DOHH2 (cell line): ENCODE measurements at regions not wholly inside any gene's neighbourhood (a gene's known extent, or its start where the extent isn't known, plus 50 kb on each side); places are given as distances from the start of the nearest gene placed in this dataset.

Experiments
- H3F3A ChIP-seq: fragments of 200-600 bp; sonication (generic), shearing (Covaris generic); 2 replicates; pipeline ENCODE4 v1.6.0; 2016; ENCODE audit warnings: antibody characterized with exemption, mild to moderate bottlenecking; ENCODE audit not compliant: control insufficient read depth, insufficient read depth
- H3K27ac ChIP-seq: fragments of 200-600 bp; sonication (generic); 2 replicates; pipeline ENCODE4 v1.5.1; 2014; ENCODE audit warnings: low read depth, mild to moderate bottlenecking, low read length, moderate library complexity
- H3K27me3 ChIP-seq: fragments of 200-600 bp; sonication (generic); 2 replicates; pipeline ENCODE4 v1.6.1; 2014; ENCODE audit warnings: mild to moderate bottlenecking, low read length, mixed read lengths; ENCODE audit not compliant: control insufficient read depth
- H3K36me3 ChIP-seq: fragments of 200-600 bp; sonication (generic); 2 replicates; pipeline ENCODE4 v1.6.1; 2014; ENCODE audit warnings: mild to moderate bottlenecking, low read length, moderate library complexity, mixed read lengths; ENCODE audit not compliant: control insufficient read depth
- H3K4me1 ChIP-seq: fragments of 200-600 bp; sonication (generic); 2 replicates; pipeline ENCODE4 v1.6.1; 2014; ENCODE audit warnings: mild to moderate bottlenecking, low read length, mixed read lengths; ENCODE audit not compliant: control insufficient read depth
- H3K4me2 ChIP-seq: fragments of 200-600 bp; sonication (generic); 2 replicates; pipeline ENCODE4 v1.6.0; 2014; ENCODE audit warnings: mild to moderate bottlenecking, low read length, moderate library complexity
- H3K4me3 ChIP-seq: fragments of 200-600 bp; sonication (generic); 2 replicates; pipeline ENCODE4 v1.5.1; 2014; ENCODE audit warnings: mild to moderate bottlenecking, low read length, mixed read lengths
- H3K79me2 ChIP-seq: fragments of 200-600 bp; sonication (generic); 2 replicates; pipeline ENCODE4 v1.6.1; 2014; ENCODE audit warnings: mild to moderate bottlenecking, low read length, mixed read lengths; ENCODE audit not compliant: control insufficient read depth
- H3K9me2 ChIP-seq: fragments of 200-600 bp; sonication (generic); replicated peaks from 2 replicates; pipeline ENCODE4 v1.6.1; 2014; ENCODE audit warnings: mild to moderate bottlenecking, low read length, mixed read lengths; ENCODE audit not compliant: control insufficient read depth
- H3K9me3 ChIP-seq: fragments of 200-600 bp; sonication (generic); 2 replicates; pipeline ENCODE4 v1.6.1; 2014; ENCODE audit warnings: antibody characterized with exemption, low read length, mixed read lengths; ENCODE audit not compliant: control insufficient read depth, insufficient read depth
- H4K20me1 ChIP-seq: fragments of 200-600 bp; sonication (generic); 2 replicates; pipeline ENCODE4 v1.6.0; 2014; ENCODE audit warnings: low read depth, mild to moderate bottlenecking, antibody characterized with exemption, low read length, moderate library complexity; ENCODE audit not compliant: control insufficient read depth, insufficient read depth
- EZH2phosphoT487 ChIP-seq: fragments of 200-600 bp; sonication (generic); IDR thresholded peaks from 2 replicates; pipeline ENCODE4 v1.6.1; 2017; ENCODE audit warnings: borderline replicate concordance, mild to moderate bottlenecking, antibody characterized with exemption, low read length, moderate library complexity, mixed read lengths
- TF ChIP-seq, protein P1 (sequence below): fragments of 200-600 bp; sonication (generic); IDR thresholded peaks from one replicate; pipeline ENCODE4 v1.5.1; 2014; ENCODE audit warnings: antibody characterized with exemption, mild to moderate bottlenecking, low read depth, low read length; ENCODE audit not compliant: poor library complexity, severe bottlenecking

DNA sequence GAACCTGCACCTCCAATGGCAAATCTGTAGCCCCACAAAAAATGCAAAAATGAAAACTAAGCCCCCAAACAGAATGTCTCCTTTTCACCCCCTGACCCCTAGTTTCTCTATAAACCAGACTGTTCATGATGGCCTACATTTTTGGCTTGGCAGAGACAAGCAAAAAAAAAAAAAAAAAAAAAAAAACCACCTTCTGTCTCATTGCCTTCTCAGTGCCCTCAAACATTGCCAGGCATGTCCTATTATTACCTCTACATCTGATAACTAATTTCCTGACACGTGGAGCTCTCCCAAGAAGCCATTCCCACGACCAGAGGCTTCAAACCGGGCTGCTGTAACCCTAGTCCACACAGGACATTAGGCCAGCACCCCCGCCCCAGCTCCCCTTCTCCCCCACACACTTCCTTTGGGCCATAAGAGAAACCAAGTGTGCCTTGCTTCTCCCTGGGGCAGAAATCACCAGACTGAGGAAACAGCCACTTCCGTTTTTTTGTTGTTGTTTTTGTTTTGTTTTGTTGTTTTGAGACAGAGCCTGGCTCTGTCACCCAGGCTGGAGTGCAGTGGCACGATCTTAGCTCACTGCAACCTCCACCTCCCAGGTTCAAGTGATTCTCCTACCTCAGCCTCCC is 65.4 kb downstream of the GPR6 start:
- Histone ChIP-seq H3K4me3 (no peak overlapping the region), H3K4me2 (no peak overlapping the region), H3K36me3 (no peaks in the 10 kb centered on the region)

DNA sequence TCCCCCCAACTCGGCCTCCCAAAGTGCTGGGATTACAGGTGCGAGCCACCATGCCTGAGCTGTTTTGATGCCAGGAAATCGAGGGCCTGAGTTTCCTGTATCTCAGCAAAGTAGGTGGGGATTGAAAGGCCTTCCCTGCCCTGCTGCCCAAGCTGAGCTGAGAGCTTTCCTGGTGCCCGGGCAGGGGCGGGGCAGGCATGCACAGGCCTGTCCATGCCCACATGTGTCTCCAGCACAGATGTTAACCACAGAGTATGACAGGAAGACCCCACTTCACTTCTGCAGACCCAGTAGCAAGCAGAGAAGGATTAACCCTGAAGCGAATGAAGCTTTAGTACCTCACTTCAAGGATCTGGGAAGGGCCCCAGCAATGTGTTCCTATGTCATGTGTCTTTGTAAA is 66.0 kb downstream of the GPR6 start:
- H3K27ac ChIP-seq: no peak overlapping the region
- H4K20me1 ChIP-seq: no peaks in the 10 kb centered on the region
- no peak overlapping the region for H3K4me2 ChIP-seq
- no peak overlapping the region for H3K4me3 ChIP-seq
- no peaks in the 10 kb centered on the region for H3K27me3 ChIP-seq
- H3K79me2 ChIP-seq: no peaks in the 10 kb centered on the region
- no peak for TF ChIP-seq EZH2phosphoT487
- H3K9me3 ChIP-seq: peaks cover 3% of the 10 kb centered on the region; the same call in 1 of the 2 replicates
- H3K36me3 ChIP-seq: no peaks in the 10 kb centered on the region
- peaks cover 8% of the 10 kb centered on the region for H3K4me1 ChIP-seq
- H3F3A ChIP-seq: no peaks in the 10 kb centered on the region
- no peaks in the 10 kb centered on the region for H3K9me2 ChIP-seq

More for the DNA sequence above, 65.4 kb downstream of the GPR6 start:
- Histone ChIP-seq H3K79me2 (no peaks in the 10 kb centered on the region), H3K27ac (no peak overlapping the region), H3K27me3 (no peaks in the 10 kb centered on the region), H4K20me1 (no peaks in the 10 kb centered on the region), H3K9me2 (no peaks in the 10 kb centered on the region), H3F3A (no peaks in the 10 kb centered on the region), H3K9me3 (peaks cover 3% of the 10 kb centered on the region; the same call in 1 of the 2 replicates), H3K4me1 (peaks cover 10% of the 10 kb centered on the region)
- TF ChIP-seq, protein P1, sequence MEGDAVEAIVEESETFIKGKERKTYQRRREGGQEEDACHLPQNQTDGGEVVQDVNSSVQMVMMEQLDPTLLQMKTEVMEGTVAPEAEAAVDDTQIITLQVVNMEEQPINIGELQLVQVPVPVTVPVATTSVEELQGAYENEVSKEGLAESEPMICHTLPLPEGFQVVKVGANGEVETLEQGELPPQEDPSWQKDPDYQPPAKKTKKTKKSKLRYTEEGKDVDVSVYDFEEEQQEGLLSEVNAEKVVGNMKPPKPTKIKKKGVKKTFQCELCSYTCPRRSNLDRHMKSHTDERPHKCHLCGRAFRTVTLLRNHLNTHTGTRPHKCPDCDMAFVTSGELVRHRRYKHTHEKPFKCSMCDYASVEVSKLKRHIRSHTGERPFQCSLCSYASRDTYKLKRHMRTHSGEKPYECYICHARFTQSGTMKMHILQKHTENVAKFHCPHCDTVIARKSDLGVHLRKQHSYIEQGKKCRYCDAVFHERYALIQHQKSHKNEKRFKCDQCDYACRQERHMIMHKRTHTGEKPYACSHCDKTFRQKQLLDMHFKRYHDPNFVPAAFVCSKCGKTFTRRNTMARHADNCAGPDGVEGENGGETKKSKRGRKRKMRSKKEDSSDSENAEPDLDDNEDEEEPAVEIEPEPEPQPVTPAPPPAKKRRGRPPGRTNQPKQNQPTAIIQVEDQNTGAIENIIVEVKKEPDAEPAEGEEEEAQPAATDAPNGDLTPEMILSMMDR: no peak
- TF ChIP-seq EZH2phosphoT487: no peak

DNA sequence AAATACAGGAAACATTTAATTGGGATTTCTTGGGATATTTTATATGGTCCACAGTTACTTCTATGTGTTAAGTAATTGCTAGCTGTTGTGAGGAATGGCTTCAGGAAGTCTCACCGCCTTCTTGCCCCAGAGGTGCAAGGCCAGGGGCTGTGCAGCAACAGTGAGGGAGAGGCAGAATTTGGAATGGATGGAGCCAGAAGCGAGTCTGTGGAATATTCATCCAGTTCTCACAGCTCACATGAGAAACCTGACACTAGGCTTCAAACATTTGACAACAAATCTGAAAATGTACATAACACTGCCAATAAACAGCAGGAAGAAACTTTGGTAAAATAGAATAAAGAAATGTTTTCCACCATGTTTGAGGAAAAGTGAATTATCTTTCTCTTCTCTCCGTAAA is 66.5 kb downstream of the GPR6 start:
- Histone ChIP-seq H3K27ac (no peak overlapping the region), H3K9me3 (peaks cover 3% of the 10 kb centered on the region; the same call in 1 of the 2 replicates), H3K36me3 (no peaks in the 10 kb centered on the region), H3K4me1 (peaks cover 4% of the 10 kb centered on the region), H3K79me2 (no peaks in the 10 kb centered on the region), H3K4me2 (no peak overlapping the region), H3F3A (no peaks in the 10 kb centered on the region), H3K9me2 (no peaks in the 10 kb centered on the region), H4K20me1 (no peaks in the 10 kb centered on the region), H3K27me3 (no peaks in the 10 kb centered on the region; the same call in 1 of the 2 replicates), H3K4me3 (no peak overlapping the region)
- TF ChIP-seq, protein P1: no peak
- TF ChIP-seq EZH2phosphoT487: no peak

DNA sequence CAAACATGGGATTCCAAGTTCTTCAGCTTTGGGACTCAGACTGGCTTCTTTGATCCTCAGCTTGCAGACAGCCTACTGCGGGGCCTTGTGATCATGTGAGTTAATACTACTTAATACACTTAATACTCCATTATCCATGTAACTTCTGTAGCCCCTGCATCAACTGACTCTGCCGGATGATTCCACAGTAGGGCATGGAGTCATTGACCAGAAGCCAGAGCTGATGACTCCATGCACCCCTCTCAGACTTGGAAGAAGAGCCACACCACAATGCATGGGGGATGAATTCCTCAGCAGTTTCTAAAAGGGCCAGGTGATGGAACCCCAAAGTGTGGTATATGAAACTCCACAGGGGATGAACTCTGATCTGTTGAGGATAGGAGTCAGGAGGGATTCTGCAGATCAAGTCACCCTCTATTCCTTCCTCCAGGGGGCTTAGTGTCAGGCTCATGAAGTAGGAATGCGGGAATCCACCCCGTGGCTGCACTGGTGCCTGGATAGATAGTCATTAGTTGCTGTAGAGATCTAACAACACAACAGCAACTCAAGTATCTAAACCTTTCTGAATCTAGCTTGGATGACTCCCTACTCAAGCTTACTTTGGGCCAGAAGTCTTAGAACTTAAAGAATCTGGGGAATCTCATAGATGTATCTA is 70.2 kb downstream of the GPR6 start:
- no peaks in the 10 kb centered on the region for H3F3A ChIP-seq

More for the DNA sequence above, 70.2 kb downstream of the GPR6 start:
- TF ChIP-seq, protein P1: no peak
- TF ChIP-seq EZH2phosphoT487: no peak
- Histone ChIP-seq H3K27ac (no peak overlapping the region), H3K79me2 (no peaks in the 10 kb centered on the region), H3K4me3 (no peak overlapping the region), H3K4me1 (no peaks in the 10 kb centered on the region), H4K20me1 (no peaks in the 10 kb centered on the region), H3K9me3 (peaks cover 3% of the 10 kb centered on the region; the same call in 1 of the 2 replicates), H3K4me2 (no peak overlapping the region), H3K27me3 (peaks cover 10% of the 10 kb centered on the region; the same call in 1 of the 2 replicates), H3K9me2 (no peaks in the 10 kb centered on the region), H3K36me3 (no peaks in the 10 kb centered on the region)
